Pancreas (tissue), 10 donors: ENCODE measurements at regions not wholly inside any gene's neighbourhood (a gene's known extent, or its start where the extent isn't known, plus 50 kb on each side); places are given as distances from the start of the nearest gene placed in this dataset.

ENCODE experiments used
- ATAC-seq, 4 donors: fragments of 200-7000 bp; cut with Tn5 transposase; one replicate each; pipeline versions ENCODE4 v1.8.0 to v1.9.1; 2020; ENCODE audit warnings: mild to moderate bottlenecking in 4 of 4, moderate library complexity in 4 of 4
- DNase-seq, 6 donors: peaks; one replicate each; pipeline ENCODE4 v3.0.0-alpha.2; 2020
- FAIRE-seq: peaks from 2 replicates; lab custom pipeline; 2012; peaks lifted over from hg19 to GRCh38; lab: Jason Lieb, UNC
- H3K27ac ChIP-seq, 4 donors: fragments of 200-600 bp; sonication (generic); 1 replicate in 3 of 4; 2 replicates in 1 of 4; pipeline versions ENCODE4 v1.5.0 to v1.8.0; 2020
- H3K27me3 ChIP-seq, 4 donors: fragments of 200-600 bp; one replicate each; pipeline ENCODE4 v1.8.0; 2021
- H3K36me3 ChIP-seq, 3 donors: fragments of 200-600 bp; sonication (generic) in 1 of 3; one replicate each; pipeline versions ENCODE4 v1.5.0 to v1.8.0; 2020 to 2021
- H3K4me1 ChIP-seq, 3 donors: fragments of 200-600 bp; one replicate each; pipeline ENCODE4 v1.8.0; 2021
- H3K4me3 ChIP-seq, 4 donors: fragments of 200-600 bp; sonication (generic) in 2 of 4; one replicate each; pipeline versions ENCODE4 v1.5.0 to v1.8.0; 2020 to 2021
- H3K9me3 ChIP-seq, 4 donors: fragments of 200-600 bp; one replicate each; pipeline ENCODE4 v1.8.0; 2021
- CTCF ChIP-seq, 4 donors: fragments of 200-600 bp; sonication (generic) in 3 of 4; IDR thresholded peaks; one replicate each; pipeline versions ENCODE4 v1.5.0 to v1.8.0; 2021; ENCODE audit warnings: antibody characterized with exemption in 4 of 4
- WGBS, 2 donors: extraction: QIAGEN DNeasy Blood & Tissue Kit; methylation state at CpG; one replicate each; pipeline ENCODE4 v1.1.7; 2013; 5-methylcytosine and 5-hydroxymethylcytosine counted together
- intact Hi-C, 3 donors: fragments of 100-400 bp; cut with DNase I; formaldehyde crosslinking; loops; one replicate each; pipeline versions ENCODE4 v1.11.1 to v1.14.2; 2022
- donor health status: healthy with polysubstance abuse.
- donor health status: DM: no; HTN: no; CAD: no; lungs with moderate emphysema.
- donor health status: DM: no; HTN: no; CAD: no.
- donor health status: control.
- donor health status: control.
- donor health status: Bipolar disorder and iron deficiency.
- donor health status: DM: yes; HTN: yes; CAD: no.
- donor health status: DM: no; HTN: no; CAD: no.
- donor health status: DM: no; HTN: no; CAD: no.
- donor health status: DM: yes; HTN: yes; CAD: no.

- H3K27ac ChIP-seq: no peak overlapping the region
- FAIRE-seq: no peak
- WGBS, 2 donors: 22 to 50% methylated on average over 1 of the region's 1 CpG
- DNase-seq: no peak
- ATAC-seq: no peak
- H3K36me3 ChIP-seq: no peaks in the 10 kb centered on the region
- TF ChIP-seq CTCF (IDR thresholded peaks at IDR 0.05): no peak
- no peaks in the 10 kb centered on the region for H3K4me1 ChIP-seq
- H3K27me3 ChIP-seq: no peaks in the 10 kb centered on the region
- H3K4me3 ChIP-seq: no peak overlapping the region
- no peaks in the 10 kb centered on the region for H3K9me3 ChIP-seq
- intact Hi-C loops: no loop called here
These were observed 366.9 kb downstream of the RSL24D1 start for GRCh38 chr15:54829821-54830220.

GRCh38 chr15:54820811-54821210 lies 375.9 kb downstream of the RSL24D1 start:
- Histone ChIP-seq H3K27me3 (no peaks in the 10 kb centered on the region), H3K4me3 (no peak overlapping the region), H3K27ac (no peak overlapping the region), H3K4me1 (no peaks in the 10 kb centered on the region), H3K9me3 (no peaks in the 10 kb centered on the region), H3K36me3 (no peaks in the 10 kb centered on the region)
- intact Hi-C loops: no loop called here
- ATAC-seq: peak in 2 of 4 donors; percentile 52 to 66
- no peak for FAIRE-seq
- no peak for TF ChIP-seq CTCF (IDR thresholded peaks at IDR 0.05)
- no peak for DNase-seq
- WGBS, 2 donors: 73 to 79% methylated on average over 5 of the region's 5 CpGs

DNA sequence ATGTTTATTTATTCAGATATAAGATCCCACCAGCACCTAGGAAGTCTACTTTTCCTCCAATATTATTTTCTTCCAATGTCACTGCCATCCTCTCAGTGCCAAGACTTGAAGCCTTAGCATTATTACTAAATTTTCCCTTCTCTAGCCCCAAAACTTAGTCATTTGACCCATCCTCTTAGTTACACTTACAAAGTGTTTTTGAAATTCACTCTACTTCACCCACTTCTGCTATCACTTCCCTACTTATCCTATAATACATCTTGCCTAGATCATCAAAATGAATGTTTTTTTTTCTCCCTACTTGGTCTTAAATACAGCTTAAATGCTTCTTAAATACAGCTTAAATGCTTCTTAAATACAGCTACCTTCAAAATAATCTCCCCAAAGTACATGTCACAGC lies 376.6 kb downstream of the RSL24D1 start:
- Histone ChIP-seq H3K4me3 (no peak overlapping the region), H3K27me3 (no peaks in the 10 kb centered on the region), H3K4me1 (no peaks in the 10 kb centered on the region), H3K9me3 (no peaks in the 10 kb centered on the region), H3K27ac (no peak overlapping the region), H3K36me3 (no peaks in the 10 kb centered on the region)
- FAIRE-seq (no peak), ATAC-seq (peak in 2 of 4 donors; percentile 44 to 47), DNase-seq (no peak)
- intact Hi-C loops: no loop called here
- TF ChIP-seq CTCF (IDR thresholded peaks at IDR 0.05): no peak

- FAIRE-seq (no peak), DNase-seq (no peak), ATAC-seq (no peak)
- no peak for TF ChIP-seq CTCF (IDR thresholded peaks at IDR 0.05)
- H3K36me3 ChIP-seq: no peaks in the 10 kb centered on the region
- H3K27ac ChIP-seq: no peak overlapping the region
- H3K9me3 ChIP-seq: no peaks in the 10 kb centered on the region
- no peaks in the 10 kb centered on the region for H3K27me3 ChIP-seq
- H3K4me3 ChIP-seq: no peak overlapping the region
- H3K4me1 ChIP-seq: peaks cover 0 to 8% (median 4%) of the 10 kb centered on the region in 3 donors
- 42 to 50% methylated on average over 1 of the region's 1 CpG for WGBS, 2 donors
- intact Hi-C loops: no loop called here
These were observed 380.3 kb downstream of the RSL24D1 start for GRCh38 chr15:54816401-54816800.

DNA sequence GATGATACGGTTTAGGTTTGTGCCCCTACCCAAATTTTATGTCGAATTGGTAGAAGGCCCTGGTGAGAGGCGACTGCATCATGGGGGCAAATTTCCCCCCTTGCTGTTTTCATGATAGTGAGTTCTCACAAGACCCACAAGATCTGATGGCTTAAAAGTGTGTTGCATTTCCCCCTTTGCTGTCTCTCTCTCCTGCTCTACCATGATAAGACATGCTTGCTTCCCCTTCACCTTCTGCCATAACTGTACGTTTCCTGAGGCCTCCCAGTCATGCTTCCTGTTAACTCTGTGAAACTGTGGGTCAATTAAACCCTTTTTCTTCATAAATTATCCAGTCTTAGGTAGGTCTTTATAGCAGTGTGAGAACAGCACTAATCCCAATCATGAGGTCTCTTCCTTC lies 381.2 kb downstream of the RSL24D1 start:
- H3K27ac ChIP-seq: no peak overlapping the region
- no peak for FAIRE-seq
- 61% methylated on average over 4 of the region's 4 CpGs for WGBS, 2 donors
- H3K9me3 ChIP-seq: no peaks in the 10 kb centered on the region
- DNase-seq: no peak
- H3K36me3 ChIP-seq: no peaks in the 10 kb centered on the region
- intact Hi-C loops: no loop called here
- H3K27me3 ChIP-seq: no peaks in the 10 kb centered on the region
- TF ChIP-seq CTCF (IDR thresholded peaks at IDR 0.05): no peak
- H3K4me3 ChIP-seq: no peak overlapping the region
- no peak for ATAC-seq
- peaks cover 0 to 8% (median 4%) of the 10 kb centered on the region in 3 donors for H3K4me1 ChIP-seq
